OCI-LY1 (cell line): ENCODE measurements at regions not wholly inside any gene's neighbourhood (a gene's known extent, or its start where the extent isn't known, plus 50 kb on each side); places are given as distances from the start of the nearest gene placed in this dataset.

Experiments used
- EZH2 ChIP-seq: fragments of 200-600 bp; sonication (generic), shearing (Covaris generic); IDR thresholded peaks from 2 replicates; pipeline ENCODE4 v1.8.0; 2017; ENCODE audit warnings: borderline replicate concordance, mixed run types, mild to moderate bottlenecking, antibody characterized with exemption, low read length, moderate library complexity, mixed read lengths
- TF ChIP-seq, protein P1 (sequence below): fragments of 200-600 bp; sonication (generic), shearing (Covaris generic); IDR thresholded peaks from 2 replicates; pipeline ENCODE4 v1.5.1; 2017; ENCODE audit warnings: mild to moderate bottlenecking, antibody characterized with exemption, low read length, moderate library complexity, mixed read lengths

DNA sequence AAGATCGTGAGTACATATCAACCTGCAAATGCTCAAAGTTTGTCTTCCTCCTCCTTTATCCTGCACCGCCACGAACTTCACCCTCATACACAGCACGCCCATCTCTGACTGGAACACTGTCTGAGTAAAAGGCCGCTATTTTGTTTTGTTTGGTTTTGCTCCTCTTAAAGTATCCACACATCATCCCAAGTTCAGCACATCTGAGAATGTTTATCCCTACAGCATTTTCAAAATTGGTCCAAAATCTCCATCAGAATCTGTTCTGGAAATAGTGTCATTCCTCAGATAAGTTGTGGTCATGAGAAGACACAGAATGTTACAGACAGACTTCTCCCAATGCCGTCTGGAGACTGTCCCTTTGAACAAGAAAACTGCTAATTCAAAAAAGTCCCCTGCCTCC, 251.6 kb upstream of the ARID1B start:
- TF ChIP-seq, protein P1, sequence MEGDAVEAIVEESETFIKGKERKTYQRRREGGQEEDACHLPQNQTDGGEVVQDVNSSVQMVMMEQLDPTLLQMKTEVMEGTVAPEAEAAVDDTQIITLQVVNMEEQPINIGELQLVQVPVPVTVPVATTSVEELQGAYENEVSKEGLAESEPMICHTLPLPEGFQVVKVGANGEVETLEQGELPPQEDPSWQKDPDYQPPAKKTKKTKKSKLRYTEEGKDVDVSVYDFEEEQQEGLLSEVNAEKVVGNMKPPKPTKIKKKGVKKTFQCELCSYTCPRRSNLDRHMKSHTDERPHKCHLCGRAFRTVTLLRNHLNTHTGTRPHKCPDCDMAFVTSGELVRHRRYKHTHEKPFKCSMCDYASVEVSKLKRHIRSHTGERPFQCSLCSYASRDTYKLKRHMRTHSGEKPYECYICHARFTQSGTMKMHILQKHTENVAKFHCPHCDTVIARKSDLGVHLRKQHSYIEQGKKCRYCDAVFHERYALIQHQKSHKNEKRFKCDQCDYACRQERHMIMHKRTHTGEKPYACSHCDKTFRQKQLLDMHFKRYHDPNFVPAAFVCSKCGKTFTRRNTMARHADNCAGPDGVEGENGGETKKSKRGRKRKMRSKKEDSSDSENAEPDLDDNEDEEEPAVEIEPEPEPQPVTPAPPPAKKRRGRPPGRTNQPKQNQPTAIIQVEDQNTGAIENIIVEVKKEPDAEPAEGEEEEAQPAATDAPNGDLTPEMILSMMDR, result no peak
- no peak for TF ChIP-seq EZH2
